ENCODE measurements at regions not wholly inside any gene's neighbourhood (a gene's known extent, or its start where the extent isn't known, plus 50 kb on each side); places are given as distances from the start of the nearest gene placed in this dataset.

DNA sequence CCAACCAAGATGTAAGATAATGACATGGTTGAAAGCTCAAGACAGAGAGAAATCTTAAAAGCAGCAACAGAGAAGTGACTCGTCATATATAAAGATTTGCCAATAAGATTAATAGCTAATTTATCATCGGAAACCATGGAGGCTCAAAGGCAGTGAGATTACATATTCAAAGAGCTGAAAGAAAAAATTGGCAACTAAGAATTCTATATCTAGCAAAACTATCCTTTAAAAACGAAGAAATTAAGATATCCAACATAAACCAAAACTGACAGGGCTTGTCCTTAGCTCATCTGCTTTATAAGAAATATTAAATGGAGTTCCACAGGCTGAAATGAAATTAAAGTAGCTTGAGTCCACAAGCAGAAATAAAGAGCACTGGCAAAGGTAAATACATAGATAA lies 236.6 kb downstream of the ANAPC1 start:
- TF ChIP-seq, protein P1, sequence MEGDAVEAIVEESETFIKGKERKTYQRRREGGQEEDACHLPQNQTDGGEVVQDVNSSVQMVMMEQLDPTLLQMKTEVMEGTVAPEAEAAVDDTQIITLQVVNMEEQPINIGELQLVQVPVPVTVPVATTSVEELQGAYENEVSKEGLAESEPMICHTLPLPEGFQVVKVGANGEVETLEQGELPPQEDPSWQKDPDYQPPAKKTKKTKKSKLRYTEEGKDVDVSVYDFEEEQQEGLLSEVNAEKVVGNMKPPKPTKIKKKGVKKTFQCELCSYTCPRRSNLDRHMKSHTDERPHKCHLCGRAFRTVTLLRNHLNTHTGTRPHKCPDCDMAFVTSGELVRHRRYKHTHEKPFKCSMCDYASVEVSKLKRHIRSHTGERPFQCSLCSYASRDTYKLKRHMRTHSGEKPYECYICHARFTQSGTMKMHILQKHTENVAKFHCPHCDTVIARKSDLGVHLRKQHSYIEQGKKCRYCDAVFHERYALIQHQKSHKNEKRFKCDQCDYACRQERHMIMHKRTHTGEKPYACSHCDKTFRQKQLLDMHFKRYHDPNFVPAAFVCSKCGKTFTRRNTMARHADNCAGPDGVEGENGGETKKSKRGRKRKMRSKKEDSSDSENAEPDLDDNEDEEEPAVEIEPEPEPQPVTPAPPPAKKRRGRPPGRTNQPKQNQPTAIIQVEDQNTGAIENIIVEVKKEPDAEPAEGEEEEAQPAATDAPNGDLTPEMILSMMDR (IDR thresholded peaks at IDR 0.05; ENCODE audit: low read depth, low read length, poor library complexity, severe bottlenecking): no peak
- no peak for TF ChIP-seq EZH2phosphoT487 (IDR thresholded peaks at IDR 0.05; ENCODE audit: borderline replicate concordance, low read length)

Measured in DOHH2 (cell line).